ENCODE measurements at regions not wholly inside any gene's neighbourhood (a gene's known extent, or its start where the extent isn't known, plus 50 kb on each side); places are given as distances from the start of the nearest gene placed in this dataset.

GRCh38 chr6:104639668-104640067, 220.1 kb downstream of the HACE1 start:
- TF ChIP-seq ZNF274 (IDR thresholded peaks at IDR 0.05; ENCODE audit: low read depth, low read length) (no peak), SUZ12 (IDR thresholded peaks at IDR 0.05; ENCODE audit: extremely low read depth, insufficient read depth, insufficient read length) (no peak)
